ENCODE measurements at regions not wholly inside any gene's neighbourhood (a gene's known extent, or its start where the extent isn't known, plus 50 kb on each side); places are given as distances from the start of the nearest gene placed in this dataset. TPM values are rescaled to one million over a fixed set of nuclear protein-coding genes. Genes with fewer than 3 reads are reported as not detected.

GRCh38 chr9:96020792-96021550, 145.5 kb downstream of the ERCC6L2 start:
- TF ChIP-seq CTCF (IDR thresholded peaks at IDR 0.05): no peak
- TF ChIP-seq EZH2 (IDR thresholded peaks at IDR 0.05): peak; percentile 89
- no peak for TF ChIP-seq EZH2phosphoT487 (IDR thresholded peaks at IDR 0.05)
- H3K4me3 Mint-ChIP-seq: peak overlapping the region; percentile 84
- H3K36me3 Mint-ChIP-seq: peaks cover 7% of the 10 kb centered on the region
- Histone ChIP-seq H3K4me3 (peak overlapping the region; percentile 80), H3K36me3 (no peaks in the 10 kb centered on the region), H4K20me1 (ENCODE audit: low read depth) (no peaks in the 10 kb centered on the region), H3K27me3 (peaks cover 71% of the 10 kb centered on the region), H3F3A (ENCODE audit: low read depth) (peaks cover 40% of the 10 kb centered on the region), H3K79me2 (ENCODE audit: low read depth) (no peaks in the 10 kb centered on the region), H3K9me3 (ENCODE audit: low read depth) (no peaks in the 10 kb centered on the region), H3K27ac (no peak overlapping the region), H3K9ac (no peak overlapping the region), H3K4me1 (peaks cover 16% of the 10 kb centered on the region), H2AFZ (replicated peaks) (peak overlapping the region; percentile 99), H3K4me2 (peak overlapping the region; percentile 92)
- no peak overlapping the region for H3K27ac Mint-ChIP-seq
- peak; percentile 64 for DNase-seq (ENCODE audit: low spot score)
- H3K9me3 Mint-ChIP-seq: peaks cover 3% of the 10 kb centered on the region
- H3K4me1 Mint-ChIP-seq: peaks cover 20% of the 10 kb centered on the region
- peaks cover 26% of the 10 kb centered on the region for H3K27me3 Mint-ChIP-seq (ENCODE audit: insufficient read depth, low read depth)

- no peaks in the 10 kb centered on the region for H3K9me3 ChIP-seq (ENCODE audit: low read depth)
- no peaks in the 10 kb centered on the region for H4K20me1 ChIP-seq (ENCODE audit: low read depth)
- H3K27ac ChIP-seq: no peak overlapping the region
- H3K36me3 Mint-ChIP-seq: peaks cover 4% of the 10 kb centered on the region
- H3K4me2 ChIP-seq: peak overlapping the region; percentile 92
- H3K36me3 ChIP-seq: no peaks in the 10 kb centered on the region
- H3K79me2 ChIP-seq (ENCODE audit: low read depth): no peaks in the 10 kb centered on the region
- TF ChIP-seq CTCF (IDR thresholded peaks at IDR 0.05) (no peak), EZH2 (IDR thresholded peaks at IDR 0.05) (no peak), EZH2phosphoT487 (IDR thresholded peaks at IDR 0.05) (no peak)
- peaks cover 40% of the 10 kb centered on the region for H3F3A ChIP-seq (ENCODE audit: low read depth)
- H3K4me1 Mint-ChIP-seq: peaks cover 17% of the 10 kb centered on the region
- peaks cover 65% of the 10 kb centered on the region for H3K27me3 ChIP-seq
- peak overlapping the region; percentile 82 for H3K4me3 Mint-ChIP-seq
- peaks cover 23% of the 10 kb centered on the region for H3K27me3 Mint-ChIP-seq (ENCODE audit: insufficient read depth, low read depth)
- peaks cover 16% of the 10 kb centered on the region for H3K4me1 ChIP-seq
- no peak overlapping the region for H3K27ac Mint-ChIP-seq
- no peak overlapping the region for H3K9ac ChIP-seq
- peak overlapping the region; percentile 80 for H3K4me3 ChIP-seq
- H2AFZ ChIP-seq (replicated peaks): peak overlapping the region; percentile 99
- peak; percentile 44 for DNase-seq (ENCODE audit: low spot score)
- no peaks in the 10 kb centered on the region for H3K9me3 Mint-ChIP-seq
Measured at GRCh38 chr9:96020300-96020791, 144.9 kb downstream of the ERCC6L2 start.

Small RNAs in the stretch of these regions (small RNA-seq; reads per million reads assigned to genes)
- not detected for gene RF00019
